NCI-H446 (cell line): ENCODE measurements at regions not wholly inside any gene's neighbourhood (a gene's known extent, or its start where the extent isn't known, plus 50 kb on each side); places are given as distances from the start of the nearest gene placed in this dataset.
"Not testable (repeated sequence)": the region's sequence is repeated elsewhere in the genome, so short reads cannot be mapped to it uniquely, and the experiment has no call there.

Source experiments
- DNase-seq, 2 experiments: peaks; one replicate each; lab custom pipeline; 2025; lab: John Stamatoyannopoulos, UW

DNA sequence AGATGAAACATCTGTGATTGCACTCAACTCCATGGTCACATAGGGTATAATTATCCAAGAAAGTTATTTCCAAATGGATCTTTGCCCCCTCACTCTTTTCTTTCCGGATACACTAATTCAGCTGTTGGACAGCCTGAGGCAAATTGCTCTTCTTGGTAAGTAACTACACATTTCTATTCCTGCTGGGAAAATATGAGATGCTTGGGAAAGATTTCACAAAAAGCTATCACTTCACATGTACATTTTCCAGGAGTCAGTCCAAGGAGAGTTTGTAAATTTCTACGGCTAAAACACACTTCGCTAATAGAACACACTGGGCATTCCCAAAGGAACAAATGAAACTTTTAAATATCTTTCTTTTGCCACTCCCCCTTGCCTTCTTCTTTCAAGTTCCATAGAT, 123.0 kb upstream of the GRIA1 start:
- no peak for DNase-seq

DNA sequence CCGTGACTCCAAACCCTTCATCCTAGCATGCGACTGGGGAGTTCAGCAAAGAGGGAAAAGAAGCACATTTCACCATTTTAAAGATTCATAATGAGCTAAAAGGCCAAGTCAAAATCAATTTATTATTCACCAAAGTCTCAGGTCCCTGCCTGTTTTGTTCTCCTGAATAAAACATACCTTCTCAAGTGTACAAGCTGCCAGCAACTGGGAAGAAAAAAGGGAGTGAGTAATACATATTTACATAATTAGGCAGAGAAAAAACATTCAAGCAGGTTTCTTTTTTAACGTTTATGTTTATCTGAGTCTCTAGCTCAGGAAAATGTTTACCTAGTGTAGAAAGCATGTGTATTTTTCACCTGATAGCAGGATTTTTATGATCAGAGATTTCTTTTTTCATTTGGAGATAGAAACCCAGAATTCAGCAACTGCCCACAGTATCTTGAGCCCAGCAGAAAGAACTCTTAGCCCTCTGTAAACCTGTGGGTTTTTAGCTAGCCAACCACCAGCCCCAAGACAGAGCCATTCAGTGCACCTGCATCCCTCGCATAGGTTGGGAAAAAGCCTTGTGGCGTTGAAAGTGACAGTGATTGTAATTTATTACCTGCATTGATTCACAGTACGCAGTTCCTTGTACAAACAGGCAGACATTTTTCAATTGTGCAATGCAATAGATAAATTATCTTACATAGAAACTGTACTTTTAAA, 117.9 kb upstream of the GRIA1 start:
- DNase-seq = no peak

DNA sequence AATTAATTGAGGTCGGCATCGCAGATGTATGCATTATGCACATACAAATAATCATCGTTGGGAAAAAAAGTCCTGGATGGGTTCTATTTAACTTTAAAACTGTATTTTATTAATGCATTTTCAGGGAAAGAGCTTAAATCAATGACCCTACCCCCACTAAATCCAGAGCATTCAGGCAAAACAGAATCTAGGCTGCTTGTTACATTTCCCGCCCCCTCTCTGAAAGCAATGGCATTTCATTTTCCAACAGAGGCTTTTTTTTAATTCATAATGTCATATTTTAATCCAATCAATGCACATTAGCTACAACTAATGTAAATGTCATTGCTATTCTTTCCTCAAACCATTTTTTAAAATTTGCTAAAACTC, 117.4 kb upstream of the GRIA1 start:
- DNase-seq = no peak

DNA sequence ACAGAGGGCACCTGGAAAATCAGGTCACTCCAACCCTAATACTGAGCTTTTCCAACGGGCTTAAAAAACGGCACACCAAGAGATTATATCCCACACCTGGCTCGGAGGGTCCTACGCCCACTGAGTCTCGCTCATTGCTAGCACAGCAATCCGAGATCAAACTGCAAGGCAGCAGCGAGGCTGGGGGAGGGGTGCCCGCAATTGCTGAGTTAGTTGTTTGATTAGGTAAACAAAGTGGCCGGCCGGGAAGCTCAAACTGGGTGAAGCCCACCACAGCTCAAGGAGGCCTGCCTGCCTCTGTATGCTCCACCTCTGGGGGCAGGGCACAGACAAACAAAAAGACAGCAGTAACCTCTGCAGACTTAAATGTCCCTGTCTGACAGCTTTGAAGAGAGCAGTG, 108.8 kb upstream of the GRIA1 start:
- DNase-seq = not testable (repeated sequence)

DNA sequence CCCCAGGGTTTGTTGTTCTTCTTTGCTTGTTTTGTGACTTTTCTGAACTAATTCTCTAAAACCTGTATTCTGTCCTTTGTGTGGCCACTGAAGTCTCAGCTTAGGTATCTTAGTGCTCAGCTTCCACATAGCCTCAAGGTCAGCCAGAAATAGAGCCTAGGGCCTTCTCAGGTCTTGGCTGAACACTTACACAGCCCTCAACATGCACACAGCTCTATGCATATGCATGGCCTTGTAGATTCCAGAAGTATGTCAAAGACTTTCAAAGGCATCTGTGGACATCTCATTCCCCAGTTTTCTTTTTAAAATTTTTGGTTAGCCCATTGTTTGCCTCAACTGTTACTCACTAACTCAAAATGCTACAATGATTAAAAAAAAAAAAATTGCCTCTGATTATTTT, 99.9 kb upstream of the GRIA1 start:
- no peak for DNase-seq

DNA sequence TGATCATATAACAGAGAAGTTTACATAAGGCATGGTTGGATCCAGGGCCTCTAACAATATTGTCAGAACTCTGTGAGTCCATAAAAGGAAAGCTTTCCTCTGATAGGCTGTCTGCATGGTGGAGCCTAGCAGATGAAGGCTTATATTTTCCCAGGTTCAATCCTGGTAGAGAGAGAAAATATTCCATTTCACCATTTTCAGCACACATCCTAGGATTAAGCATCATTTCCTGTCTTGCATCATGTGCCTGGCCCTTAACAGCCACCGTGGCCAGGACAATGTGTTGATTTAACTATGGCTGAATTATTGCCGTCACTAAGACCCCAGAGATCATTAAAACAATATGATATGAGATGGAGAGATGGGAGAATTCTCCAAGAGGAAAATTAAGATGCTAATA, 90.9 kb upstream of the GRIA1 start:
- no peak for DNase-seq

DNA sequence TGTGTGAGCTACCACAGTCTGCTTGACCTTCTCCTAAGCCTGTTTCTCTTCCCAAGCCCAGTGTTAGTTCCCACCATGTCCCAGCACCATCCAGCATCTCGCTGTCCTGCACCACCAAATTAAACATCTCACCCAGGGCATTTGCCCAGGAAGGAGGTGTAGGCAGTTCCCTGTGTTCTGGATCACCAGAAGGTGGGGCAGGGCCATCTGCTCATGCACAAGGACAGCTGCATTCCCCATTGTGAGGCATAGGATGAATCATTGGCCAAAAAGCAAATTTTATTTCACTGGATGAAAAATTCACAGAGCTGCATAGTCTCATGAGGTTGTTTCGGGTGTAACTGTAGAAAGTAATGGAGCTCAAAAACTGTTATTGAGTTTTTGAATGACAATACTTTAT, 89.5 kb upstream of the GRIA1 start:
- DNase-seq = peak in 1 of 2 experiments; percentile 78

DNA sequence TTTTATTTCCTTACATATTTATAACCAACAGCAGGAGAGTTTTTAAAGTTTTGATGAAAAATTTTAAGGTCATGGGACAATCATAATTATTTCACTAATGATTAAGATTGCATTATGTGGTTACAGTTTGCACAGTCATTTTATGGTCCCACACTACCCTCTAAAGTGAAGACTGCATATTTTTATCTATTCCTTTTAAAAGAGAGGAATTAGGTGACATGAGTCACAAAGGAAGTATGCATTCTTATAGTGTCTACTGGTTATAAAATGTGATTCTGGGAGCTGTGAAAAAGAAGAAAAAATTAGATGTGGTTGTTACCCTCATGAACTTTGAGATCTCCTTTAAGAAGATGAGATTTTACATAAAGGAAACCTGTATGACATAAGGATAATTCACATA, 87.9 kb upstream of the GRIA1 start:
- no peak for DNase-seq

DNA sequence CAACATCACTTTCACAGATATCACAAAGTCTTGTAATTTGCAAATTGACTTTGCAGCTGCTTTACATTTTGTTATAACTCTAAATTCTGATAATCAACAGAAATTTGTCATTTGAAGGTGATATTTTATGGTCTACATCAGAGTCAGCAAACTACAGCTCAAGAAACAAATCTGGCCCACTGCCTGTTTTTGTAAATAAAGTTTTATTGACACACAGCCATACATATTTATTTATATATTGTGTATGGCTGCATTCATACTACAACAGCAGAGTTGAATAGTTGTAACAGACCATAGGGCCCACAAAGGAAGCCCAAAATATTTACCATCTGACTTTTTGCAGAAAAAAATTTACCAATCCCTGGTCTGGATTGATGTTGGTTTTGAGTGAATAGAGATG, 87.0 kb upstream of the GRIA1 start:
- no peak for DNase-seq

DNA sequence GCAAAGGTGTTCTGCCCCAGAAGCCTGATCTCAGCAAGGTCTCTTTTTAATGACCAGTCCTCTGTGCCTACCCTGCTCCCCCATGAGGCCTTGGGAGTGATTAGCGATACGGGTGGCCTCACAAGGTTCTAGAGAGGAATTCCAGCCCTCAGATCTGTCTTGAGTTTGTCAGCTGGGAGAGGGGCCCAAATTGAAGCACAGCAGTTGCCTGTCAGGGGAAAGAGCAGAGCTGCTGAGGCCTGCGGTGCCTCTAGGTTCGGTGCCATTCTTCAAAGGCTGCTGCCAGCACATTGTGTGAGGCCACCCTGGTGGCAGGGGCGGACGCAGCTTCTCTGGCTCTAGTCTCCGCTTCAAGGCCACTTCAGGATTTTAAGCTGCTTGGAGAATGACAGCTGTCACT, 85.7 kb upstream of the GRIA1 start:
- DNase-seq = no peak

DNA sequence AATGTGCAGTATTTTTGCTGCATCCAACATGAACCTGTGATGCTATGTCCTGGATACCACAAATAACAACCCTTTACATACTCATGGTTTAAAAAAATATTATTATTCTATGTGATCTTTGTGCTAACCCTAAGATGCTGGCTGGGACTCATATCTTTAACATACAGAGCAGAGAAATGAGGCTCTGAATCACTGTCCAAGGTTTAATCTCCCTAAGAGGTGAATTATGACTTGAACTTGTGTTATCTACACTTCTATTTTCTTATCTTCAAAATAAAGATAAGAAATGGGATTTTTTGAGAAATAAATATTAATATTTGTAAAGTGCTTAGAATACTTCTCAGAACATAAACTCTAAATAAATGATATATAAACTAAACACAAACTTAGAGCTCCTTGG, 68.8 kb upstream of the GRIA1 start:
- no peak for DNase-seq

DNA sequence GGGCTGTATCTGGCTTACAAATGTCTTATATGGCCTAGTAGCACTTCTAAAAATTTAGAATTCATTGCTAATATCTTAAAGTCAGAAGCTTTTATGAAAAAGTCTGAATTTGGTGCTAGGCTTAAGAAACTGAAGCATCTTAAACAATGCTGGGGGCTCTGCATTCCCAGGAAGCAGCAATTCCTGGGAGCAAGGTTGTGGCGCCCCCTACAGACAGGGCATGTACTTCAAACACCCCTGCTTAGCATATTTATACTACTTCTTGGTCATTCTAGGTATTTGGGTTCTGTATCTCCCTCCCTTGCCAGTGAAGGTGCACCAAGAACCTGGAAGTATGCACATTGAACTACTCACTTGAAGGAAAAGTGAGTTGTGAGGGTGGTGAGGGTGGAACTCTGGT, 64.6 kb upstream of the GRIA1 start:
- DNase-seq = peak in 1 of 2 experiments; percentile 6

DNA sequence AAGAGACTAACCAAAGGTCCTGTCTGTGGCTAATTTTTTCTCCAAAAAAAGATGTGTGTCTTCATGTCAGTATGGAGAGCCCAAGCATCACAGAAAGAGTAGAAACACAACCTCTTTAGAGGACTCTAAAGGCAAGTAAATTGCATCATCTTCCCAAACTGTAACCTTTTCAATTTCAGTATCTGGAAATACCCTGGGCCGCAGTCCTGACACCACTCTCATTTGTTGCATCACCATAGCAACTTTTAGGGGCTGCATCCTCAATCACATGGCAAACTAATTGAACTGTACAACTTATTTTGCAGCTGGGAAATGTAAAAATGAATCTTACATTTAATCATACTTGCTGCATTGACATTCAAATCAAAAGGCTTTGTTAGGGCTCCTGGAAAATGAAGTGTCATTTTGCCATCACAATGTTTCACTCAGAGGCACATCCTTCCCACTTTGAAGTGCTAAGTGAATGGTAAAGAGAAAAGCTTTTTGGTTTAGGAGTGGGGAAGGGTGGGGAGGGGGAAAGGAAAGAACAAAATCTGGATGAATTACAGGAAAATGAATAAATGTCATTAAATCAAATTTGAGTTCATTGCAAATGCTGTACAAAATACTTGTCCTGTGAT, 60.6 kb upstream of the GRIA1 start:
- no peak for DNase-seq

DNA sequence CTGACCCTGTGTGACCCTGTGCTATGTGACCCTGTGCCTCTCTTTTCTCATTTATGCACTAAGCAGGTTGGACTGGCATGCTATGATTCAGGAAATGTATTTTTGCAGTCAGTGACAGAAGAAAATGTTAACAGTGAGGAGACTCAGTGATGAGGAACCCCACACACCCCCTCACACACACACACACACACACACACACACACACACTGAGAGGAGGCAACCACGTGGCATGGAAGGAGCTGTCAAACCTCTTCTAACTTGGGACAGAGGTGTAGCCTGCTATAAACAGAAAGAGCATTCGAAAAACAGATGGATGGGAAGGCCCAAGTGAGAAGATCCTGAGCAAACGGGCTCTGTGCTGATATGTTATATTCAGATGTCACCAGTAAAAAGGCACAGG, 57.9 kb upstream of the GRIA1 start:
- no peak for DNase-seq

DNA sequence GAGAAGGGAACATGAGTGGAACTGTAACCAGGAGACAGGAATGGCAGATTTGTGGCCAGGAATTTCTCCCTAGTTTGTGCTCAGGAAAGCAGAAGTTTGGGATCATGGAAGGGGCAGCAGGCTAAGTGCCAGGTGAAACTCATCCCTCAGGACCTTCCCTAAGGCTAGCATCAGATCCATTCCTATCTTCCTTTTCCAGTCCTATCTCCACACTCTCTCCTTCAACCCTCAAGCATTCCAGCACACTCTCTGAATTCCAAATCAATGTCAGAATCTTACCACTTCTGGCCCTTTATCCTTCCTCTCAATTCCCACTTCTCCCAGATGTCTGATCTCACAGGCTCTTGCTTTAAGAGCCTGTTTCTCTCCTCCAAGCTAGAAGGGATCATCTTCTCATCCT, 53.2 kb upstream of the GRIA1 start:
- DNase-seq = no peak

DNA sequence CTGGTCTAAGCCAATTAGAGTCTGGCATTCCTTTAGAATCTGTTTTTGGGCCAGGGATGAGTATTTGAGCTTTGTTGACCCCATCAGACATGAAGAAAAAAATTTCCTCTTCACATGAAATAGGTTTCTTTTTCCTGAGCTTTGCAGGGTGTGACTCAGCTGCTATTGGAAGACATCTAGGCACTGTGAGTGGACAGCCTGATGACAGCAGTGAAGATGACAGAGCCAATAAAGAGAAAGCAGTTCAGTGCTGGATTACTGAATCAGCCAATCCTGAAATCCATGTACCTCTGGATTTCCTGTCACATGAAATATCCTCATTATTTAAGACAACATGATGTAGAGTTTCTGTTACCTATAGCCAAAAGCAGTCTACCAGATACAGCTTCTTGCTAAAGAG, 51.3 kb upstream of the GRIA1 start:
- DNase-seq = no peak
